ENCODE measurements at regions not wholly inside any gene's neighbourhood (a gene's known extent, or its start where the extent isn't known, plus 50 kb on each side); places are given as distances from the start of the nearest gene placed in this dataset.

GRCh38 chr2:8379128-8379527 lies 302.7 kb upstream of the ID2 start:
- TF ChIP-seq MAX (IDR thresholded peaks at IDR 0.05) (no peak), EGR1 (IDR thresholded peaks at IDR 0.05) (no peak), TEAD4 (IDR thresholded peaks at IDR 0.05) (no peak), ZBTB7A (IDR thresholded peaks at IDR 0.05; ENCODE audit: low read depth) (no peak)

GRCh38 chr2:8379549-8379948 lies 302.3 kb upstream of the ID2 start:
- TF ChIP-seq TAF1 (IDR thresholded peaks at IDR 0.05; ENCODE audit: low read depth) = no peak
- no peak for TF ChIP-seq TEAD4 (IDR thresholded peaks at IDR 0.05)
- TF ChIP-seq ZBTB7A (IDR thresholded peaks at IDR 0.05; ENCODE audit: low read depth) = no peak
- no peak for TF ChIP-seq EP300 (IDR thresholded peaks at IDR 0.05; ENCODE audit: borderline replicate concordance)
- TF ChIP-seq TCF12 (IDR thresholded peaks at IDR 0.05; ENCODE audit: low read depth) = no peak
- TF ChIP-seq USF1 (IDR thresholded peaks at IDR 0.05) = no peak
- TF ChIP-seq RAD21 (IDR thresholded peaks at IDR 0.05; ENCODE audit: low read depth) = no peak
- no peak for TF ChIP-seq NFIC (IDR thresholded peaks at IDR 0.05)
- TF ChIP-seq REST (IDR thresholded peaks at IDR 0.05; ENCODE audit: low read depth) = no peak
- no peak for TF ChIP-seq CREB1 (IDR thresholded peaks at IDR 0.05; ENCODE audit: low read depth)
- TF ChIP-seq CEBPB (IDR thresholded peaks at IDR 0.05) = no peak
- TF ChIP-seq FOXM1 (IDR thresholded peaks at IDR 0.05; ENCODE audit: borderline replicate concordance, low read depth) = no peak
- TF ChIP-seq MAX (IDR thresholded peaks at IDR 0.05) = no peak
- no peak for TF ChIP-seq EGR1 (IDR thresholded peaks at IDR 0.05)
- TF ChIP-seq YY1 (IDR thresholded peaks at IDR 0.05; ENCODE audit: low read depth) = no peak

- TF ChIP-seq YY1 (IDR thresholded peaks at IDR 0.05; ENCODE audit: low read depth) (no peak), RAD21 (IDR thresholded peaks at IDR 0.05; ENCODE audit: low read depth) (no peak), USF1 (IDR thresholded peaks at IDR 0.05) (no peak), TEAD4 (IDR thresholded peaks at IDR 0.05) (no peak), TAF1 (IDR thresholded peaks at IDR 0.05; ENCODE audit: low read depth) (no peak), NFIC (IDR thresholded peaks at IDR 0.05) (no peak), FOXM1 (IDR thresholded peaks at IDR 0.05; ENCODE audit: borderline replicate concordance, low read depth) (no peak), EP300 (IDR thresholded peaks at IDR 0.05; ENCODE audit: borderline replicate concordance) (no peak), ZBTB7A (IDR thresholded peaks at IDR 0.05; ENCODE audit: low read depth) (no peak), MAX (IDR thresholded peaks at IDR 0.05) (no peak), REST (IDR thresholded peaks at IDR 0.05; ENCODE audit: low read depth) (no peak), EGR1 (IDR thresholded peaks at IDR 0.05) (no peak), CREB1 (IDR thresholded peaks at IDR 0.05; ENCODE audit: low read depth) (no peak)
These were observed 301.8 kb upstream of the ID2 start for GRCh38 chr2:8380026-8380425.

- TF ChIP-seq USF1 (IDR thresholded peaks at IDR 0.05) (no peak), EGR1 (IDR thresholded peaks at IDR 0.05) (no peak), FOXM1 (IDR thresholded peaks at IDR 0.05; ENCODE audit: borderline replicate concordance, low read depth) (no peak), MAX (IDR thresholded peaks at IDR 0.05) (no peak), ZBTB7A (IDR thresholded peaks at IDR 0.05; ENCODE audit: low read depth) (no peak)
These were observed 301.3 kb upstream of the ID2 start for GRCh38 chr2:8380566-8380965.

- TF ChIP-seq YY1 (IDR thresholded peaks at IDR 0.05; ENCODE audit: low read depth) (no peak), EP300 (IDR thresholded peaks at IDR 0.05; ENCODE audit: borderline replicate concordance) (no peak), MAX (IDR thresholded peaks at IDR 0.05) (no peak), RAD21 (IDR thresholded peaks at IDR 0.05; ENCODE audit: low read depth) (no peak), FOXM1 (IDR thresholded peaks at IDR 0.05; ENCODE audit: borderline replicate concordance, low read depth) (no peak), EGR1 (IDR thresholded peaks at IDR 0.05) (no peak), TEAD4 (IDR thresholded peaks at IDR 0.05) (no peak), CEBPB (IDR thresholded peaks at IDR 0.05) (no peak), REST (IDR thresholded peaks at IDR 0.05; ENCODE audit: low read depth) (no peak), TAF1 (IDR thresholded peaks at IDR 0.05; ENCODE audit: low read depth) (no peak), CREB1 (IDR thresholded peaks at IDR 0.05; ENCODE audit: low read depth) (no peak), TCF12 (IDR thresholded peaks at IDR 0.05; ENCODE audit: low read depth) (no peak), NFIC (IDR thresholded peaks at IDR 0.05) (no peak), ZBTB7A (IDR thresholded peaks at IDR 0.05; ENCODE audit: low read depth) (no peak), USF1 (IDR thresholded peaks at IDR 0.05) (no peak)
These were observed 299.4 kb upstream of the ID2 start for GRCh38 chr2:8382485-8382884.
